Left renal cortex interstitium (tissue), 4 donors: ENCODE measurements at regions not wholly inside any gene's neighbourhood (a gene's known extent, or its start where the extent isn't known, plus 50 kb on each side); places are given as distances from the start of the nearest gene placed in this dataset.
"Not testable (repeated sequence)": the region's sequence is repeated elsewhere in the genome, so short reads cannot be mapped to it uniquely, and the experiment has no call there.

ENCODE experiments used
- DNase-seq, 4 donors: peaks; one replicate each; pipeline ENCODE4 v3.0.0-alpha.2; 2013; ENCODE audit warnings: low read depth in 4 of 4, low spot score in 2 of 4, missing footprints in 1 of 4

DNA sequence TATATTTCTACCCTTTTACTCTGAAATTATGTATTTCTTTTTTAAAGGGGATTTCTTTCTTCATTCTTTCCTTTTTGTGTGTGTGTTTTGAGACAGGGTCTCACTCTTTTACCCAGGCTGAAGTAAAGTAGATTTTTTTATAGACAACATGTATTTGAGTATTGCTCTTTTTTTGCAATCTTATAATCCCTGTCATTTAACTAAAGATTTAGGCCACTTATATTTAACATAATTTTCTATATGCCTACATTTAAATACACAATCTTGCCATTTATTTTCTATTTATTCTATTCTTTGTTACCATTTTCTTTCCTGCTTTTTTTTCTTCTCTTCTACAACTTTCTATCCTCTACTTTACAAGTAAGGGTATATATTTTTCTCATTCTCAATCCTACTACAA is 416.0 kb upstream of the IRX2 start:
- no peak for DNase-seq

DNA sequence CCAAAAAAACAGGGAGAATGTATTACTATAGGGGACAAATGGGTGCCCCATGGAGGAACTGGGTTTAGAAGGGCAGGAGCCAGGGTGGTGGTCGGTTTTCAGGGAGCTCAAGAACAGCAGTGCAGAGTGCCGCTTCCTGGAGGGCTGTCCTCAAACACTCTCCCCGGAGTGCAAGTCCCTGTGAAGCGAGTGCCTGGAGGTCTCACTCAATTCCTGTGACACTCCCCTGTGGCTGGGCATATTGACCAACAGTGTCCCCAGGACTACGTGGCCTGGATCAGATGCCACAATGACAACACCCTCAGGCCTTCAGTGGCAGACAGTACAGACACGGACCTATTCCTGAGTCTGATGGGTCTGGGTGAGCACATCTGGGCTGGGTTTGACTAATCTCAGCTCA is 412.1 kb upstream of the IRX2 start:
- DNase-seq = no peak

- no peak for DNase-seq
These were observed 410.2 kb upstream of the IRX2 start for GRCh38 chr5:3161672-3162071.

GRCh38 chr5:3157214-3157613 is 405.7 kb upstream of the IRX2 start:
- no peak for DNase-seq

GRCh38 chr5:3155717-3156116 is 404.2 kb upstream of the IRX2 start:
- DNase-seq = no peak

DNA sequence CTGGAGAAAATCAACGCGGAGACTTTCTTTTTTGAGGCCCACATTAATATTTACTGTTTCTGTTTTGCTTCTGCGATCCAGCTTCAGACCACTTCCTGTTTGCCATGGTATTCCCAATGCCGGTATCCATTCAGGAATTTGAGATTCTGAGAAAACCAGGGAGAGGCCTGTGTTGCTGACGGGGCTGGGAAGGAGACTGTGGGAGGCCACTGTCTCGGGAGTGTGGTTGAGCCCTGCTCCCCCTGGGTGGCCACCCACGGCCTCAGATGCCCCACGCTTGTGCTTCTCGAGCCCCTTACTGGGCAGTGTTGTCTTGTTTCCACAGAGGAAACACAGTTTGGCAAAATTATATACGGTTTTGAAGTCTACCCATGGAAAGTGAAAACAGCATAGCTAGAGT is 403.6 kb upstream of the IRX2 start:
- DNase-seq = no peak

GRCh38 chr5:3153906-3154305 is 402.4 kb upstream of the IRX2 start:
- no peak for DNase-seq

GRCh38 chr5:3153226-3153858 is 401.9 kb upstream of the IRX2 start:
- no peak for DNase-seq

DNA sequence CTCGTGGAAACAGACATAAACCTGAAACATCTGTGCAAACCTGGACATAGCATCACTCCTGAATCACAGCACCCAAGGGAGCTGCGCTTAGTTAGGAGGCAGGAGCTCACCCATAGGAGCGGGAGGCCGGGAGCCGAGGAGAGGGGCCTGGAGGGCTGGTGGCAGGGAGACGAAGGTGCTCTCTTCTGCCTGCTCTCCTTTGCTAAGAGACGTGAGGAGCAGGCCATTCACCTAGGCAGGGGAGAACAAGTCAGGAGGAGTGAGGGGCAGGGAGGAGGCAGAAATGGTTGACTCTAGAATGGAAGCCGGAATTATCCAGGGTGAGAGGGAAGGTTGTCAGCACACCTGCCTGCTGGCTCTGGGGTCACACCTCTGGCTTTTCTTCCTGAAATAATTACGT is 398.4 kb upstream of the IRX2 start:
- DNase-seq = no peak

GRCh38 chr5:3147405-3147804 is 395.9 kb upstream of the IRX2 start:
- not testable (repeated sequence) for DNase-seq

GRCh38 chr5:3145641-3146040 is 394.2 kb upstream of the IRX2 start:
- DNase-seq = no peak

DNA sequence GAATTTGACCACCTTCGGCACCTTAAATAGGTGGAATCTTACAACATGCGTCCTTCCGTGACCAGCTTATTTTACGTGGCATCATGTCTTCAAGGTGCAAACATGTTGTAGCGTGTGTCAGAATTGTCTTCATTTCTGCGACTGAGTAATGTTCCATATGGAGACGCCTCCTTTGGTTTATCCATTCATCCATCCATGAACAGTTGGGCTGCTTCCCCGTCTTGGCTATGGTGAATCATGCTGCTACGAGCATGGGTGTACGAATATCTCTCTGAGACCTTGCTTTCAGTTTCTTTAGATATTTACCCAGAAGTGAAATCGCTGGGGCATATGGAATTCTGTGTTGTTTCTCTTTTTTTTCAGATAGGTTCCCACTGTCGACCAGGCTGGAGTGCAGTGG is 391.9 kb upstream of the IRX2 start:
- no peak for DNase-seq

- no peak for DNase-seq
These were observed 391.0 kb upstream of the IRX2 start for GRCh38 chr5:3142261-3143027.

GRCh38 chr5:3140117-3140516 is 388.6 kb upstream of the IRX2 start:
- no peak for DNase-seq

DNA sequence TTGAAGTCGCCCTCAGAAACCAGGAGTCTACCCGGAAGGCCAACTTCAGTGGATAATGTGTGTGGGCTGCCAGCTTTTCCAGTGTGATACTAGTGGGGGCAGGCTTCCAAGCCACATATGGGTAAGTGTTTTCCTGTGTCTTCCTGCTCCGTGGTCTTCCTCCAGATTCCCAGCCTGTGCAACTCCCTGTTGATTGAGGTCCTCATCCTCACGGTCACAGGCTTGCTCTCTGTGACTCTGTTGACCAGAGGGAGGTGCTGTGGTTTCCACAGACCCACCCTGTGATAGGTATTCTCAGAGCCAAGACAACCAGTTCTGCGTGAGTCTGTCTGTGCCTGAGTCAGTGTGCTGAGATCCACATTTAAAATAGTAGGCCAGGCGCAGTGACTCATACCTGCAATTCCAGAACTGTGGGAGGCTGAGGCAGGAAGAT is 388.0 kb upstream of the IRX2 start:
- no peak for DNase-seq

DNA sequence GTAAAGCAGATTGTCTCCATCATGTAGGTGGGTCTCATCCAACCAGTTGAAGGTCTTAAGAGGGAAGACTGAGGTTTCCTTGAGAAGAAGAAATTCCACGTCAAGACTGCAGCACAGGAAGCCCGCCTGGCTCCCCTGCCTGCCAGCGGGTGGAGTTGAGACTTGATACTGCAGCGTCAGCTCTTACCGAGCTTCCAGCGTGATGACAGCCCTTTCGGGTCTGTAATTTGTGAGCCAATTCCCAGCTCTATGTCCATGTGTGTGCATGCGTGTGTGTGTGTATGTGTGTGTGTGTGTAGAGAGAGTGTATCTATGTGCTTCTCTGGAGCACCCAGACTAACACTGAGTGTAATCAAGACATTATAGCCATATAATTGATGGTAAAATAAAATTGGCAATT is 379.7 kb upstream of the IRX2 start:
- DNase-seq = no peak

DNA sequence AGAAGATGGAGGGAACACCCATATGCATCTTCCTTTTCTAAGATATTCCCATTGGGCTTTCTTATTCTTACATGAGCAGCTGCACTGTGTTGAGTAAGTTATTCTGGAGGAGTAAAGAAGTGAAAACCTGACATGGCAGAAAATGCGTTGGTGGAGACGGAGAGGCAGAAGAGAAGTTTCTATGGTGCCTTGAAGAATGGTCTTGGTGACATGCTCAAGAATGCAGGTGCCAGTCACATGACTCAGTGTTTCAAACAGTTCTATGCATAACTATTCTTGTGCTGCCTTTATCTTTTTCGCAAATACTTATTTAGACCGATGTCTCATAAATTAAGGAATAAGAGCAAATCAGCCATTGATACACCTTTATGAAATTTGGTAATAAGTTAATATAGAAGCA is 377.8 kb upstream of the IRX2 start:
- no peak for DNase-seq

DNA sequence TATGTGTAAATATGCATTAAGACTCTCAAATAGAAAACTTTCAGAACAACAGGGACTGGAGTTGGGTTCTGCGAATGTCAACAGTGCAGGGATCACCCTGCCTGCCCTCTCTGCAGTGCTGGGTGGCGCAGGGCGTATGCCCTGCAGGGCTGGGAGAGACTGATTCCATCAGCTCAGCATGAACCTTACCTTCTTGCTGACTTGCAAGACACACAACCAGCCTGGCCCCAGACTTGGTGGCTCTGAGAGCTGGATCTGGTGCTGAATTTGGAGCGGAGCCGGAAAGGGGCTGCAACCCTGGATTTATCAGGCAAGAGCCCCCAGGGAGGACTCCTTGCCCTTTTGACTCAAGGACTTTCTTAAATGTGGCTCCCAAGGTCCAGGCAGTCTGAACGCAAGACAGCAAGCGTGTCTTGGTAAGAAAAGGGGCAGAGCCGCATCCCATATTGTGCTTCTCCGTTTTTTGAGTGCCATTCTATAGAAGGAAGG is 376.0 kb upstream of the IRX2 start:
- no peak for DNase-seq

GRCh38 chr5:3126639-3127038 is 375.2 kb upstream of the IRX2 start:
- DNase-seq = no peak

- no peak for DNase-seq
These were observed 372.9 kb upstream of the IRX2 start for GRCh38 chr5:3124410-3124809.

DNA sequence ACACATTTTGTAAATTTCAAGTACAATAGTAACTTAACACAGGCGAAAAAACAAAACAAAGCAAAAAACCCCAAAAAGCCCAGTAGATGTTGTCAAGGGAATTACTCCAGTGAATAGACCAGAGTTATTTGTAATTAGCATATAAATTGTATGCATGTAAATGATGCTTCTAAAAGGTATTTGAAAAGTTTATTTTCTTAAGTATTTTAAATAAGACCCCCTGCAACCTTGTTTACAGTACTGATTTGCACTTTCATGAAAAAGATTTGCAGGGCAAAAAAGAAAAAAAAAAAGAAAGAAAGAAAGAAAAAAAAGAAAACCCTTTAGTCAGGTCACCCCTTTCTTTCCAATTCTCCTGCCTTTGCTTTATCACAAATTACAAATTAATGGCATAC is 372.3 kb upstream of the IRX2 start:
- no peak for DNase-seq

DNA sequence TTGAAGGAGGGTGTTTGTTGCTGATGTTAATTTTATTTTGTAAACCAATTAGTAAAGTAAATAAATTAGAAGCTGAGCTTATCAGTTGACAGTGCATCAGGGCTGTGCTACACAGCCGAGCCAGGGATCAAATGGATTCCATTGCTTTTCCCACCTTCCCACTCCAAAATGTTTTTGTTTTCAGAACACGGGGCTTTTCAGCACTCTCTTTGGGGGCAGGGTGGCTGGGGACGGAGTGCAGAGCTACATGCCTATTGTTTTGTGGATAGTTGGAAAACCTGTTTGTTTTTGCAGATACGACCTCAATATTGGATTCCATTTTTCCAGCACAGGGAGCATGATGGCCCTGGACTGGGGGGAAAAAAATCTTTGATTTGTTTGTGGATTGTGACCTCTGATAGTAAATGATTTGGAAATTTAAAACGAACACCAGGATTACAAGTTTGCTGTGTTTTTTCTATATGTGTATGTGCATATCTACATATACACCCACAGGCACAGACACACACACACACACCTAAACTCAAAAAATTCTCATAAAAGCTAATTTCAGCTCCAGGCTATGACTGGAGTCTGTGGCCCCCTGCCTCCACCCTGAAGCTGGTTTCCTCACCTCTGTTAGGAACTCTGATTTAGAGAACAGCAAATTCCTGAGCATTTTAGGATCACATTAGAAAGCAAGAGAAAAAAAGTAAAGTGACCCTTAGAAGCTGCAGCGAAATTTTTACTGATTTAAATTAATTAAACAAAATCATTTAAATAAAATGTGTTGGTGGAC is 371.7 kb upstream of the IRX2 start:
- DNase-seq = no peak
